ENCODE measurements at regions not wholly inside any gene's neighbourhood (a gene's known extent, or its start where the extent isn't known, plus 50 kb on each side); places are given as distances from the start of the nearest gene placed in this dataset.

DNA sequence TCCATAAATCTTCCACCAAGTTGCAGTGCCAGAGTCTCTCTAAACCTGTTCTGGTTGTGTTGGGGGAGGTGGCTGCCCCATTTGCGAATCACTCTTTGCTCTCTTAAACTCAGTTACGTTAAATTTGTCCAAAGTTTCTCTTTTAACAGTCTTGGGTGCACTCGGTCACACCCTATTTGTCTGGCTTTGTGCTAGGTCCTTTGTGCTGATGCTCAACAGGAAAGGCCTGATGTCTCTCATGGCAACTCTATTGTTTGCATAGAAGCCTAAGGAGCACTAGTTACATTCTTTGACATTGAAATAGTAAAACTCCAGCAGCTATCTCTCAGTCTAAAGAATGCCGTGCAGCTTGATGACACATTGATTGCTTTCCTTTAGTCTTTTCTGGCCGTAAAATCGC lies 105.1 kb downstream of the TRMT11 start:
- DNase-seq (ENCODE audit: low read depth) = no peak

DNA sequence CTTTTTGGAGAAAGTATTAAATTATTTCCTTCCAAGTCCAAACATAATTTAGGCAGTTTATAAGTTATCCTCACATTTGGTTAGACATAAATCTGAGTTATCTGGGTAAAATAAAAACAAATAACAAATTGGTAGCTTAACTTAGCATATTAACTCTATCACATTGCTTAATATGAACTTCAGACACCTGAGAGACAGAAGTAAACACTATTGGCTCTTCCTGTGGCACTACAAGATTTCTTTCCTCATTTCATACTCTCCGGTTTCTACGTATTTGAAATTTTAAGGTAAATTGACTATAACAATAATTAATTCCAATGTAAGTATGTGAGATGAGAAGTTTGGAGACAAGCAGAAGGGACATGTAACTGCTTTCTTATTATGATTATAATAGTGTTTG lies 106.8 kb downstream of the TRMT11 start:
- DNase-seq (ENCODE audit: low read depth) = no peak

DNA sequence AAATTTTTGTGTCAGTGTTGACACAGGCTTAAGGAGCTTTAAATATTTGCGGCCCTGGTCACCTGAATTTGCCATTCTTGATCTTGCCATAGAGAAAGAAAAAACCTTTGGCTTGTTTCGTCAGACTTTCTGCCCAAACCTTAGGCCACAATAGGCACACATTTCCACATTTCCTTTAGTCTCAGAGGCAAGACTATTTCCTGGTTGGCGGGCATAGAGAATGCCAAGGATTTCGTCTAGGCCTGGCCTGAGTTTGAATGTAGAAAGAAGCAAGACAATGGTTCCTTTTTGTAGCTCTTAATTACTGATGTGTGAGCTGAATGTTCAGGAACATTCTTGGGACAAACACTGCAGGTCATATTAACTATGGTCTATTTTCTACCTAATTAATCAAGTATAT lies 108.1 kb downstream of the TRMT11 start:
- DNase-seq (ENCODE audit: low read depth) = no peak

DNA sequence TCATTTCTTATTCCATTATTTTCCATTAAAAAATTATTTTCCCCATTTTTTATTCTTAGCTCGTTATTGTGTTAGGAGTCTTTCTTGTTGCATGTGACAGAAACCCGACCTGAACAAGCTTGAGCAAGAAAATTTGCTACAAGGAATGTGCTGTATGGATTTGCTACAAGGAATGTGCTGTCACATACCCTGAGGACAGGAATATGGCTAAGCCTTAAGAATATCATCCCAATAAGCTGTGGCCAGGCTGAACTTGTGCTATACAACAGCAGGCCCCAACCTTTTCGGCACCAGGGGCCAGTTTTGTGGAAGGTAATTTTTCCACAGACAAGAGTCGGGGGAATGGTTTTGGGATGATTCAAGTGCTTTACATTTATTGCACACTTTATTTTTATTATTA lies 114.0 kb downstream of the TRMT11 start:
- DNase-seq (ENCODE audit: low read depth) = no peak

DNA sequence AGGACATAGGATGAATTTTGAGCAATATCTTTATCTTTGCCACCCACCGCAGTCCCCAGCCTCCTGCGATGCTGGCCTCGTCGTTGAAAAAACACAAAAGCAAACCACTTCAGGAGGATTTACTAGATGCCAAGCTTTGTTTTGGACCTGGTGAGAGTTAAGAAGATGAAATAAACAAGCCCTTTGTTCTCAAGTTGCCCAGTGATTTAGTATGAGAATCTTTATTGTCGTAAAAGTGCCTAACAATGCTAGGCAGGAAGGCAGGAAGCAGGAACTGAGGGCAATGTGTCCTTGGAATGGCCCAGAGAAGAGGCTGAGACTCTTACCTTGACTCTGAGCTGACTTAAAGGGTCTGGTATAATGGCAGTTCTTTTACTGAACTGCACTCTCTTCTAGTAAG lies 116.0 kb downstream of the TRMT11 start:
- no peak for DNase-seq (ENCODE audit: low read depth)

DNA sequence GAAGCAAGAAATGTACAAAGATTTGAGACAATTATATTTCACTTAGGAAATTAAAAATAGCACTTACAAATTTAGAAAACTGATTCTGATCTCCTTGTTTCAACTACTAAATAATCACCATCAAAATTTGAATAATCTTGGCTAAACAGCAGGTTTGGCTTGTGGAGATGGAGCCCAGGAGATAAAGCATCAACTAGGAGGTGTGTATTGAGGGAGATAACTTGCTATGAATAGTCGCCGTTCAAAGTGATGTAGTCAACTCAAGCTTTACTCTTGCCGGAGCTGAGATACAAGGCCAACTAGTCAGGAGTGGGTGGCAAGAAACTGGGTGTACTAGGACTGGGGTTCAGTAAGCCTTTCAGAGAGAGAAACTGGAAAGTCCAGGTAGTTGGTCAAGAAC lies 117.7 kb downstream of the TRMT11 start:
- no peak for DNase-seq (ENCODE audit: low read depth)

DNA sequence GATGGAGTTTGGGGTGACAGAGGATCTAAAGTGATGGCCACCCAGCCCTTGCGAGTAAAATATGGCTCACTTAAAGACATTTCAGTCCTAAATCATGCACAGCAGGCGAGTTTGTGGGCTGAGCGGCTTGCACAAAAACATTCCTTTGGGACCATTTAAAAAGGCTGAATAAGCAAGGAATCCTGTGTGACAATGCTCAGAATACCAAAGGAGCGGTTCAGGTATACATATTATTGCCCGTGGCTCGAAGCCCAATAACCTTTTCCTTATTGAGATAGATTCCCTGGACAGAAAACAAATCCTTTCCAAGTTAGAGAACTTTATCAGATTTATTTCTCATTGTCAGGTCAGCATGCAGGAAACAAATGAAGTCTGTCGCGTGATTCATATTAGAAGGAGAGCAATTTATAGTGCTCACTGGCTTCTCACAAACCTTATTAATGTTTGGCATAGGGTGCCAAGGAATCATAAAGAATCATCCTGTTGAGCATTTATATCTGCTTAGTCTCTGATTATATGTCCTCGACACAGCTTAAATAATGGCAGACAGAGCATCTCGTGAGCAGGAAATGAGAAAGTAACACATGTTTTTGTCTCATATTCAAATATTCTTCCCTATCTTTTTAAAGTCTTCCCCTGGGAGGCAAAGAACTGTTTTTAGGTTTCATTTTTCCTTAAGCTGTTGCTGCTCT lies 121.3 kb downstream of the TRMT11 start:
- peak; percentile 51 for DNase-seq (ENCODE audit: low read depth)

DNA sequence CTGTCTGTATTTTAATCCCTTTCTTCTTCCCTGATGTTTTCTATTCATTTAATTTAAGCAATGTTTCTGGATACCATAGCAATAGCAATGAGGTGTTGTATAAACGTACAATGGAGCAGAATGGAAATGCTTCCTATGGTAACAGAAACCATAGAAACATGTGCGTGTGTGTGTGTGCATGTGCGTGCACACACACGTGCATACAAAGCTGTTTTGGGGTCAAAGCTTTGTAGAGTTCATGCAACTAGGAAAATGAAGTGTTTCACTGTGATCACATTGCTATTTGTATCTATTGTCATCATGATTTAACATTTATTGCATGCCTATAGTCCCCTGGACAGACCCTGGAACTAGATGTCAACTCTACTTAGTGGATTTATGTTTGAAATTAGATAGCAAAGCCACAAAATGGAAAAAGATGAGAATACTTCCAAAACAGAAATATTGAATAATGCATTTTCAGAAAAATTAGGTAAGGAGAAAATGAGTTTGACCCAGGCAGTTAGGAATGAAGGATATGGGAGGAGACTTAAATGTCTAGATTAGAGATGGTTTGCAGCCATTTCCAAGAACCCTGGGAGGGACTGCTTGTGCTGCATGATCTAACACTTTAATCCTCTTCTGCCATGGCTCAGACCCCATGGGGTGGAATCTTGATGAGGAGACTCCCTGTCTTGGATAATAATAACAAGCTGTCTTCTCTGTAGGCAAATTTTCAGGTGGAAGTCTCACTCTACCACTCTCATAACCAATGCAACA lies 124.4 kb downstream of the TRMT11 start:
- no peak for DNase-seq (ENCODE audit: low read depth)

DNA sequence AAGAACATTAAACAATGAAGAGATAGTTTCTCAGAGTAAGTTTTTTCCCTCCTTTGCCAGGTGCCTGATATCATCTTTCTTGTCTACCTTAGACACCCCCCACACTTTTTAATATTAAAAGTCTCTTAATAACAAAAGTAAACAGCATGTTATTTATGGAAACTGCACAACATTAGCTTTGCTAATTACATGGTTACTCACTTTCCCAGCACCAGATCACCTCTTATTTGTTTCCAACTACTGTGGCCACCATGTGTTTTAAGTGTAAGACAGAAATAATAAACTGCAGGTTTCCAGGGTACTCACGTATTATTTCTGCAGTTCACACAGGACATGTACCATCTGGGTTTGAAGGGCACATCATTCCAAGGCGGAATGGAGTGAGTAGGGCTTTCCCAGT lies 125.0 kb downstream of the TRMT11 start:
- no peak for DNase-seq (ENCODE audit: low read depth)

DNA sequence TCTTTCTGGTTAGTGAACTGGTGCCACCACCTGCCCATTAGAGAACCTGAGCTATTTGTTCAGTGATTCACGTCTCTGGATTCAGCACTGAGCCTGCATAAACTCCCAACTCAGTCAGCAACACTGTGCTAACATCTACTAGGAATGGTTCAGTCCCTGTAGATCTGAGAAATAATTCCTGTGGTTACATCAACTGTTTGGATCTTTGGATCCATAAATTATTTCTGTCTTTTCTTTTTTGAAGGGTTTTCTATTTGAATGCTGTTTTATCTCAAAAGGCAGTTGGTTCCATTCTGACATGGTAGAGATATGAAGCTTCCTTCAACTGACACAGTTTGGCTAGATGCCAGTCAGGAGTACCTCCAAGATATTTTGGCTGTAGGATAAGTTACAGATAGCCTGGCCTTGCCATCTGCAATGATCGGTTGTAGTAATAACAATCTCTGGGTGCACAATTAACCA lies 125.9 kb downstream of the TRMT11 start:
- DNase-seq (ENCODE audit: low read depth) = peak; percentile 6

DNA sequence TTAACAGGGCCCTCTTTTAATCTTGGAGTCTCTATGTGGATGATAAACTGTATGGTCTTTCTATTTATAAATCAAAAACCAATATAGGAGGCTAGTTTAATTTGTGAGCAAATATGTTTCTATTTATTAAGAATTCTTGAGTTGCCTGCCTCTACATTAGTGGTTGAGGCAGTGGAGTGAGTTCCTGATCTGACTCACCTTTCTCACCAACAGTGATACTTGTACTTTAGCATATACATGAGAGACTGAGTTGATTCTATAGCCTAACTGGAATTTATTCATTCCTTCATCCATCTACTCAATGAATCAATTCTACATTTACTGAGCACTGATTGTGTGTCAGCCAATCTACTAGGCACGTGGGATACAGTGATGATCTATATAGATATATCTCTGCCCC lies 126.9 kb downstream of the TRMT11 start:
- DNase-seq (ENCODE audit: low read depth) = no peak

DNA sequence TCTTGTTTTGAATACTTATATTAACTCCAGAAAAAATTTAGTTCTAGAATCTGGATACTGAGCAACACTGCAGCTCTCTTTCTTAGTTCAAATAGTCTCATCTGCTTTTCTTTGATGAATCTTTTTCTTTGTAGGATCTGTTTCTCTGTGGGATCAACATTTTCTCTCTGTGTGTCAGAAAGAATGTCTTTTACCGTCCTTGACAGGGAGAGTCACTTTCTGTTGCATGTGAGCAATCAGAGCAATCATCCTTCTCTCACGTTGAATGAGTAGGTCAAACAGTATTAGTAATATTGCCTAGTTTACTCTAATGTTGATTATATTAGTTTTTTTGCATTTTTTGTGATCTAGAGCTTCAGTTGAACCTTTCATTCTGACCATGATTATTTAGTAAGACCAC lies 130.9 kb downstream of the TRMT11 start:
- peak; percentile 3 for DNase-seq (ENCODE audit: low read depth)

DNA sequence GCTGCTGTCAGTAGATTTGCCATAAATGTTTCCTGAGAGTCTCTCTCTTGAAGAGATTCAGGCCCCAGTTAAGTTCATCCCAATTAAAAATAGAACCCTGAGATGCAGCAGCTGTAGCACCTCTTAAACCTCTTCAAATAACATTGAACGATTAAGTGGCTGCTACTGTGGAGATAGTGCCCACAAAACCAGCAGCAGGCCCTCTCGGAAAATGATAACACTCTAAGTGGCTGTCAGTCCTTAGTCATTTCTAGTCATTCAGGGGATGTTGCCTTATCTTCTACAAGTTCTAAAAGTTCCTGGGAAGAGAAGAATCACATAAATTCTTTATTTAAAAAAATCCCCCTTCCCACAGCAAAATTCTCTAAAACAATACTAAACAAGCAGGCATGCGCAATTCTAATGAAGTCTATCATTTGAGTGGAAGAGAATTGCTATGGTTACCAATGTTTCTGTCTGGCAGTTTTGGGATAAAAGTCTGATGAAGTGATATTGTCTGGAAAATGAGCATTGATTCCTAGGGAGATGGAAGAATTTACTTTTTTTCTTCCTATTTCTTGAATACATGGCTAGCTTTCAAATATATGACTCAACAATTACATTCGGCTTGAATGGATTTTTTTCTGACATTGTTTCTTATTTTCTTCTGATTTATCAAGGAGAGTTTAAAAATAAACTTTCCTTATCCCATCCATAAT lies 131.9 kb downstream of the TRMT11 start:
- DNase-seq (ENCODE audit: low read depth) = no peak

DNA sequence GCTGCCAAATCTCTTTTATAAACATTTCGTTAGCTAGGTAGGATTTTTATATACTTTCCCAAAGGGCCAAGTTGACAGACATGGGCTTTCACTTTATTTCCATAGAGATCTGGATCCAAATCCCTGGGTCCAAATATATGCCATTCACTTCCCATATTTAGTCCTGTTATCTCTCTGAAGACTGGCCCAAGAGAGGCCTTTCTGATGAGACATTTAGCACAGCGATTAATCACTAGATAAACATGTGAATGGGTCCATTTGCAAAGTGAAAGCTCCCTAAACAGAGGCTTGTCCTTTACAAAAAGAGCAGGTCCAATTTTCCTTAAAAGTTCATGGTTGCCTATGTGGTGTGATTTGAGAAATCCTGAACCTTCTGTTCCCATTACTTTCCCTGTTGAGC lies 132.6 kb downstream of the TRMT11 start:
- no peak for DNase-seq (ENCODE audit: low read depth)

DNA sequence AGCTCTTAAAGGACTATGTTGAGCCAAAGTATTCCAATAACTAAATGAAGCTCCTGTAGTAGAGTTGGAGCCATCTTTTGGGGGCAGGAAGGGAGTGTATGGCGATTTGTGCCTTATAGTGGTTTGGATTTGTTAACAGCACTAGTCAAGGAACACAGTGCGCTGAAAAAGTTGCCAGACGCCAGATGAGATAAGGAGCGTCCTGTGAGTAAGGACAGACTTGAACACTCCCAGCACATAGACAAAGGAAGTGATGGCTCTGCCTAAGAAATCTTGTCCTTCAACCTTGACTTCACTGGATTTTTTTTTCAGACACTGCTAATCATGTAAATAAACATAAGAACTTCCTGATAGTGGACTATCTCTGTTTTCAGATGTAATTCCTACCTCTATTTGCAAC lies 136.9 kb downstream of the TRMT11 start:
- DNase-seq (ENCODE audit: low read depth) = no peak

DNA sequence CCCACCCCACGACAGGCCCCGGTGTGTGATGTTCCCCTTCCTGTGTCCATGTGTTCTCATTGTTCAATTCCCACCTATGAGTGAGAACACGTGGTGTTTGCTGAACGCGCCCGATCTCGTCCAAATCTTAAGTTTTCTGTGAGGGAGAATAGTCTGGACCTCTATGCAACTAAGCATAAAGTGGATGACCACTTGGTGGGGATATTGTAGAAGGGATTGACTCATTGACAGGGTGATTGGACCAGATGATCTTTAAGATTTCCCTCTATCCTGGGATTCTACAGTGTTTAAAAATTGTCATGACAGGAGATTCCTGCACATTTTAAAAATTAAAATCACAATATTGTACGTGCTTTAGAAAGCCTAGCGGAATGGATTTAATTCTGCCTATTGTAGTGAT lies 141.3 kb downstream of the TRMT11 start:
- no peak for DNase-seq (ENCODE audit: low read depth)

DNA sequence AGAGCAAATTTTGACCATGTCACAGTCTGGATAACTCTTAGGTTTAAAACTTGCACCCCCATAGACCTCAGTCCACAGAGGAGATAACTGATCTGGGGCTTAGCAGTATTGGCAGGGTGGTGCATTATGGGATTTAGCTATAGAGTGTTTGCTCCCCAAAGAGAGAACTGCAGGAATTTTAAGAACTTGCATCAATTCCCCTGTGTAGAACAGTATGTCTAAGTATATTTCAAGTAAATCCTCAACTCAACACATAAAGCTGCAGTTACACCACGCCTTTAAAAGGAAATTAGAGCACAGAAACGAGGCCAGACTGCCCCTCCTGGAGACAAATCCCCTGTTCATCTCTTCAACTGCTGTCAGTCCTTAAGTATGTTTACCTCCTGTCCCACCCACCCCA lies 144.9 kb downstream of the TRMT11 start:
- no peak for DNase-seq (ENCODE audit: low read depth)

DNA sequence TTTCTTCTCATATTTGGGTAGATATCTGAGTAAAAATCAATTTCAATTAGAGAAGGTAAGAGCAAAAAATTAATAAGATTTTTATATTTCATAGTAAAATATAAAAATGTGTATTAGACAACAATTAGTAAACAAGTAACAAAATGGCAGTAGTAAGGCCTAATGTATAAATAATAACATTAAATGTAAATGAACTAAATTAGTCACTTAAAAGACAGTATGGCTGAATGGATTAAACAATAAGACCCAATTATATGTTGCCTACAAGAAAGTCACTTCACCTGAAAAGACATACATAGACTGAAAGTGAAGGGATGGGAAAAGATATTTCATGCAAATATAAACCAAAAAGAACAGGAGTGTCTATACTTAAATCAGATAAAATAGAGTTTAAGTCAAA lies 147.6 kb downstream of the TRMT11 start:
- DNase-seq (ENCODE audit: low read depth) = no peak

DNA sequence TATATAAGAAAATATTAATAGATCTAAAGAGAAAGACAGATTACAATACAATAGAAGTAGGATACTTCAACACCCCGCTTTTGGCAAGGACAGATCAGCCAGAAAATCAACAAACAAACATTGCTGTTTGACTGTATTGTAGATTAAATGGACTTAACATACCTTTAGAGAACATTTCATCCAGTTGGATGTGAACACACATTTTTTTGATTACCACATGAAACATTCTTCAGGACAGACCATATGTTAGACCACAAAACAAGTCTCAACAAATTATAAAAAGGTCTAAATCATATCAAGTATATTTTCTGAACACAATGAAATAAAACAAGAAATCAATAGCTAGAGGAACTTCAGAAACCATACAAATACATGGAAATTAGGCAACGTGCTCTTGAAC lies 148.2 kb downstream of the TRMT11 start:
- no peak for DNase-seq (ENCODE audit: low read depth)

DNA sequence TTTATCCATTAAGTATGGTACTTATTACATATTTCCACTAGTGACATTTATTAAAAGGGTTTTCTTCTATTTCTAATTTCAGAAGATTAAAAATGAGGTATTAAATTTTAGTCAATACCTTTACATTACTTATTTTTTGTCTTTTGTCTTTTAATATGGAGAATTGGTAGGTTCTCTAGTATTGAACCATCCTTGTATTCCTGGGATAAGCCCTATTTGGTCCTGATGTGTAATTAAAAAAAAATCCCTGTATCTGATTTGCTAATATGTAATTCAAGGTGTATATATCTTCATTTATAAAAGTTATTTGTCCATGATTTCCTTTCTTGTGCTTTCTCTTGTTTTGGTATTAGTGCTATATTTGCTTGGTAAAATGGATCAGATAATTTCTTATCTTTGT lies 153.7 kb downstream of the TRMT11 start:
- DNase-seq (ENCODE audit: low read depth) = no peak

DNA sequence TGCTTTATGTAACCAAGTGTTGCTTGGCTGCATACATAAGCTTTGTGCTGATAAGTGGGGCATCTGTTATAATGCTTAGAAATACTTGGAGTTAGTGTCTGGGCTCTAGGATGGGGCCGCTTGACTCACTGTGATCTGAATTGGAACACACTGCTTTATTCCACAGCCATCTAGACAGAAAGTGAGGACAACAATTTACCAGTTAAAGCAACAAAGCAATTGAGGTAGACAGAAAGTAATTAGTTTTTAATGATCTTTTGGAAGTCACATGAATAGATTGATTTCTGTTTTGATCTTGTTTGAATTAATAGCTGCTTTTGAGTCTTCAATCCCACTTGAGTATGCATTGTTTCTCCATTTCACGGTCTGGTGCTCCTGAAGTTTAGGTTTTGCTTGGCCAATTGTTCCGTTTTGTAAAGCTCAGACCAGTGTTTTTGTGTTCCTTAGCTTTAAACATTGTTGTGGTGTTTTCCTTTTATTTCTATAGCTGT lies 157.5 kb downstream of the TRMT11 start:
- no peak for DNase-seq (ENCODE audit: low read depth)

DNA sequence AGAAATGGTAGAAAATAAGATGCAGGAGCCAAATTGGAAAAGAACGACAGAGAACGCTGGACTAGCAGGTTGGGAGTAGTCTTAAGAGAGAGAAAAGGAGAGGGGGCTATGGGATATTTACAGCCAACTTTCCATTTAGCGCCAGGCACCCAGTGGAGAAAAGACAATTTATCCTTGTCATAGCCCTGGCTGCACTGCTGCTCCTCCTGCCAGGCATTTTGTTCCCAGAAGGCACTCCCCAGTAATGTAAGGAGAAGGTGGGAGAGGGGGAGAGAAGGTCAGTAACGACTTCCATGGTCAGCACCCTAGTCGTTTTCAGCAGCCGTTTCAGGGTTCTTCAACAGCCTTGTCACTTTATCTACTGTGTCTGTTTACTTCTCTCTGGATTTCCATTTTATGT lies 159.0 kb downstream of the TRMT11 start:
- DNase-seq (ENCODE audit: low read depth) = no peak

DNA sequence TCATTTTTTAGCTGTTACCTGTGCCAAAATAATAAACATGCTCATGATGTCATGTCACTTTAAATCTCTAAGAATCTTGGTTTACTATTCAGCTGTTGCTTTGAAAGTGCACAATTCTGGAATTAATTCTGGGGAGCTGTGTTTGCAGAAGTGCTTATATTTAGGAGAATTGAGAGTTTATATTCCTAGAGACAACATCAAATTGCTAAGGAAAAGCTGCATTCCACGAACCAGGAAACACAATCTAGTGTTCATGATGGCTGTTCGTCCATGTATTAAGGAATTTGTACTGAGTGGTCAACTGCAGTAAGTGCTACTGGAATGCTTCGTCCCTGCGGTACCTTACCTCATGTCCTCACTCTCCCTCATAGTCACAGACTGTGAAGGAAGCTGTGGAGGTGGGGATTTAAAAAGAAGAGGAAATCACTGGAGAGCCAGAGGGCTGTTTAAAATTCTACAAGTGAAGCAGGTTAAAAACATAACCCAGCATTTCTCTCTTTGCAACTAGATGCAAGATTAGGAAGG lies 161.0 kb downstream of the TRMT11 start:
- no peak for DNase-seq (ENCODE audit: low read depth)
